Testis (tissue), 2 donors: ENCODE measurements at regions not wholly inside any gene's neighbourhood (a gene's known extent, or its start where the extent isn't known, plus 50 kb on each side); places are given as distances from the start of the nearest gene placed in this dataset.
"Not testable (repeated sequence)": the region's sequence is repeated elsewhere in the genome, so short reads cannot be mapped to it uniquely, and the experiment has no call there.

Experiments
- DNase-seq: peaks from one replicate; pipeline ENCODE4 v3.0.0-alpha.2; 2019
- H3K27ac ChIP-seq, 2 donors: fragments of 200-600 bp; sonication (generic); one replicate each; pipeline ENCODE4 v1.5.1; 2019
- H3K27me3 ChIP-seq: fragments of 200-600 bp; sonication (generic); one replicate; pipeline ENCODE4 v1.5.1; 2019
- H3K36me3 ChIP-seq: fragments of 200-600 bp; sonication (generic); one replicate; pipeline ENCODE4 v1.5.1; 2017; ENCODE audit warnings: low read depth; ENCODE audit errors: missing control alignments
- H3K4me1 ChIP-seq: fragments of 200-600 bp; sonication (generic); one replicate; pipeline ENCODE4 v1.5.1; 2019
- H3K4me3 ChIP-seq, 2 donors: fragments of 200-600 bp; sonication (generic); one replicate each; pipeline ENCODE4 v1.5.1; 2017 to 2019
- H3K9me3 ChIP-seq: fragments of 200-600 bp; sonication (generic); one replicate; pipeline ENCODE4 v1.5.1; 2017
- CTCF ChIP-seq, 3 experiments: fragments of 450-650 bp in 2 of 3; fragments of 200-600 bp in 1 of 3; sonication (generic) in 1 of 3; IDR thresholded peaks; one replicate each; pipeline ENCODE4 v1.5.1; 2016 to 2019; ENCODE audit warnings: antibody characterized with exemption in 3 of 3, mild to moderate bottlenecking in 2 of 3, moderate library complexity in 1 of 3
- POLR2A ChIP-seq: fragments of 450-650 bp; IDR thresholded peaks from one replicate; pipeline ENCODE4 v1.6.1; 2017; ENCODE audit warnings: antibody characterized with exemption, mild to moderate bottlenecking, moderate library complexity
- WGBS, 2 donors: methylation state at CpG; one replicate each; pipeline ENCODE4 v1.1.5; 2018; 5-methylcytosine and 5-hydroxymethylcytosine counted together
- intact Hi-C: fragments of 100-400 bp; cut with DNase I; formaldehyde crosslinking; loops from one replicate; pipeline ENCODE4 v1.15.1; 2023; ENCODE audit warnings: low total_unique reads

DNA sequence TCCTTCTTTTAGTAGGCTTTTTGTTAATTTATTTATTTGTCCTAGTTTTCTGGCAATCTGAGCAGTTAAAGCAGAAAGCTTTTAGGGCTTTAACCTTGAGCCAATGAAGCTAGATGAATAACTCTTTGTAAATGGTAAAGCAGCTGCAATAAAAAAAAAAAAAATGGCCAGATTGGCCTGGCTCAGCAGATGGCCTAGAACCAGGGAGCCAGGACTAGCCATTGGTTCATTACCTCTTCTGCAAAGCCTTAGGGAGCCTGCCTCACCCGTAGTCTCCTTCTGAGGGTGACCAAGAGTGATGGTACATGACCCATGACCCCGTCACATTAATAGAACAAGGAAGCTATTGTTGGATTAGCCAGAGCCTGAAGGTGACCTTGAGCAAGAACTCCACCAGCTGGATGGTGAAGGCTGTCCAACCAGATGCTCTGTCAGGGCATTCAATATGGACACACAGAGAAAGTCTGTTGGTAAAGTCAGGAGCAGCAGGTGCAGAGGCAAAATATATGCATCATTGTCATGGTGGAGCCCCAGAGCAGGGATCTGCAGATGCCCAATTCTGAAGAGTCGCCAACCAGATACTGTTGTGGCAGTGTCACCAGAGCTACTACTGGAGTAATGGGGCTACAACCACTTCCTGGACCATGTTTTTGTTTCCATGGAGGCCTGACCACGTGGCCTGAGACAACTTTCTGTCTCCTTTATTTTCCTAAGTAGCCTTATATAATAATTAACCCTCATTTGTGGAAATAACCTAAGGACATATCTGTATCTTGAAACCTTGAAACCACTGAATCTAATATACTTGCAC is 100.7 kb downstream of the MTX3 start:
- intact Hi-C loops, result no loop called here
- Histone ChIP-seq H3K27me3 (no peaks in the 10 kb centered on the region), H3K4me1 (no peaks in the 10 kb centered on the region), H3K4me3 (no peak overlapping the region), H3K27ac (no peak overlapping the region), H3K9me3 (no peaks in the 10 kb centered on the region), H3K36me3 (no peaks in the 10 kb centered on the region)
- no peak for DNase-seq
- 54 to 69% methylated on average over 4 of the region's 4 CpGs for WGBS, 2 donors
- TF ChIP-seq POLR2A (no peak), CTCF (IDR thresholded peaks at IDR 0.05) (no peak)

DNA sequence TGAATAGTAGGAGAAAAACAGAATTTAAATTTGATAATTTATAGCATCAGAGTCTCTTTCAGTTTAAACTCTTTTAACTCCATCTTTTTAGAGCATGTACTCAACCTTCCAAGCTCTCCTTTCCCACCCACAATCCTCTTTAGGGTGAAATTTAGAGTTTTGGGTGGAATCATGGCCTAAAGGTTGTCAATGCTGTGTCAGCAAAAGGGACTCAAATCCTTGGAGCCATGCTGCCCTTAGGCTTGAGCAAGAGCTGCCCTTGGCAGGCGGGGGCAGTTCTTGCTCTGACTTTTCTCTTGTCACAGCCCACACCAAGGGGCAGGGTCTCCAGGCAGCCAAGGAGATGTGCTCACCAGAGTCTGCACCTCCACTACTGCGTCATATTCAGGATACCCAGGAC is 102.4 kb downstream of the MTX3 start:
- 100% methylated on average over 2 of the region's 2 CpGs for whole genome bisulfite sequencing, 2 donors
- H3K4me3 ChIP-seq, result no peak overlapping the region
- no peaks in the 10 kb centered on the region for H3K9me3 ChIP-seq
- no peaks in the 10 kb centered on the region for H3K27me3 ChIP-seq
- DNase-seq, result no peak
- H3K27ac ChIP-seq, result no peak overlapping the region
- no peaks in the 10 kb centered on the region for H3K4me1 ChIP-seq
- intact Hi-C loops, result no loop called here
- no peaks in the 10 kb centered on the region for H3K36me3 ChIP-seq
- no peak for TF ChIP-seq CTCF (IDR thresholded peaks at IDR 0.05)

DNA sequence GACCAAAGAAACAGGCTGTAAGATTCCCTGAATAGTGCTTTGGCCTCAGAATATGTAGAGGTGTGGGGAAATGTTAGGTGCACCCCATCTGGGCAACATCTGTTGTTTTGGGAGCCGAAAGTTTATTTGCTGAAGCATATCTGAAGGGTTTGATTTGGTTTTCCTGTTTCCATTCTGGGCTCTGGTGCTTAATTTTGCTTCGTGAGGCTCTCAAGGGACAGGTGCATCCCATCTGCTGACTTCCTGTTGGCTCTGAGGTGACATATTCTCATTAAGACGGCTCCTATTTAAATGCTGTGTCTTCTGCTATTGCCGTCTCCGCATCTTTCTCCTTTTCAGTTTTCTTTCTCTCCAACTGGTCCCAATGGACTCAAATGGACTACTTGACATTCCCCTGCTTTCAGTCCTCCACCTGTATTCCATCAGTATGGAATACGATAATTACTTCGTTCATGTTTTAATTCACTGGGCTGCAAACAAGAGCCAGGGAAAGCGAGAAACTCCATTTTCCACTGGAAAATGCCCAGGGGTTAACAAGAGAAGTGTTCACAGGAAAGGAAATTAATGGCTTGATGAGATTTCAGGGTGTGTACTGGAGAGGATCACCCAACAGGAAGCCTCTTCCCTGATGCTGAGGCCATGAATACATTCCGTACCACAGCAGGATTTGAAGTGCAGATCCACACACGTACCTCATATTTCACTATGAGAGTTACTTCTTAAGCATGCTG is 104.0 kb downstream of the MTX3 start:
- DNase-seq, result no peak
- Histone ChIP-seq H3K4me3 (no peak overlapping the region), H3K36me3 (no peaks in the 10 kb centered on the region), H3K9me3 (no peaks in the 10 kb centered on the region), H3K27ac (no peak overlapping the region), H3K4me1 (no peaks in the 10 kb centered on the region), H3K27me3 (no peaks in the 10 kb centered on the region)
- TF ChIP-seq CTCF (IDR thresholded peaks at IDR 0.05) (no peak), POLR2A (no peak)
- intact Hi-C loops, result no loop called here
- WGBS, 2 donors, result 77 to 83% methylated on average over 10 of the region's 10 CpGs

- Histone ChIP-seq H3K27ac (no peak overlapping the region), H3K4me3 (no peak overlapping the region), H3K4me1 (no peaks in the 10 kb centered on the region), H3K27me3 (no peaks in the 10 kb centered on the region), H3K9me3 (no peaks in the 10 kb centered on the region), H3K36me3 (no peaks in the 10 kb centered on the region)
- WGBS, 2 donors, result 82 to 84% methylated on average over 5 of the region's 5 CpGs
- intact Hi-C loops, result no loop called here
- no peak for DNase-seq
- TF ChIP-seq POLR2A, result no peak
- TF ChIP-seq CTCF (IDR thresholded peaks at IDR 0.05), result no peak
These were observed 104.6 kb downstream of the MTX3 start for GRCh38 chr5:79886456-79886855.

DNA sequence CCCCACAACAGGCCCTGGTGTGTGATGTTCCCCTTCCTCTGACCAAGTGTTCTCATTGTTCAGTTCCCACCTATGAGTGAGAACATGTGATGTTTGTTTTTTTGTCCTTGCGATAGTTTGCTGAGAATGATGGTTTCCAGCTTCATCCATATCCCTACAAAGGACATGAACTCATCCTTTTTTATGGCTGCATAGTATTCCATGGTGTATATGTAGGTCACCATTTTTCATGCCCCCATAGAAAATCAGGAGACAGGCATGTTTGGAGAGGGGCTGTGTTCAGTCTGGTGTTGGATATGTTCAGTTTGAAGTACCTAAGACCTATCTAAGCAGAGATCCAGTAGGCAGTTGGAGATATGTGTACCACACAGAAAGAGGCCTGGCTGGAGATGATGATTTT is 111.2 kb downstream of the MTX3 start:
- WGBS, 2 donors, result 89 to 100% methylated on average over 1 of the region's 1 CpG
- H3K27ac ChIP-seq, H3K4me3 ChIP-seq, DNase-seq, H3K36me3 ChIP-seq, H3K4me1 ChIP-seq, H3K9me3 ChIP-seq, H3K27me3 ChIP-seq, intact Hi-C loops: not testable (repeated sequence)
